GM18511 (cell line): ENCODE measurements at regions not wholly inside any gene's neighbourhood (a gene's known extent, or its start where the extent isn't known, plus 50 kb on each side); places are given as distances from the start of the nearest gene placed in this dataset.
"Not testable (repeated sequence)": the region's sequence is repeated elsewhere in the genome, so short reads cannot be mapped to it uniquely, and the experiment has no call there.

Experiments used
- ATAC-seq: cut with Tn5 transposase; IDR thresholded peaks from one replicate; pipeline ENCODE4 v1.9.1; 2021; ENCODE audit warnings: mild to moderate bottlenecking, moderate library complexity; ENCODE audit not compliant: unreplicated experiment

DNA sequence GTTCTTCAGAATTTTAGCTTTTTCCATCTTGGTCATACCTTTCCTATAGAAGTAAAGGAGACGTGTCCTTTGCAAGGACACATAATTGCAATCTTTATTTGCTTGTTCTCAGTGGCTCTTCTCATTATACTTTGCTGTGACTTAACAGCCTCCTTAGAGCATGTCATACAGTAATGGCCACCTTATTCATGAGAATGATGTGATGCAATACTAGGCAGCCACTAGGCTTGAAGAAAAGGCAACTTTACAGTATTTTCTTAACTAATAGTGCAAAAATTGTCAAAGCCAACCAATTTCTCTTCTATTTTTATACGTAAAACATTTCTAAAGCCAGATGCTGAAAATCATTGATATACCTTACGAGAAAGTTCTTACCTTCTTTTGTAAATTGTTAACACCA, 1296.8 kb upstream of the EYS start:
- no peak for ATAC-seq

DNA sequence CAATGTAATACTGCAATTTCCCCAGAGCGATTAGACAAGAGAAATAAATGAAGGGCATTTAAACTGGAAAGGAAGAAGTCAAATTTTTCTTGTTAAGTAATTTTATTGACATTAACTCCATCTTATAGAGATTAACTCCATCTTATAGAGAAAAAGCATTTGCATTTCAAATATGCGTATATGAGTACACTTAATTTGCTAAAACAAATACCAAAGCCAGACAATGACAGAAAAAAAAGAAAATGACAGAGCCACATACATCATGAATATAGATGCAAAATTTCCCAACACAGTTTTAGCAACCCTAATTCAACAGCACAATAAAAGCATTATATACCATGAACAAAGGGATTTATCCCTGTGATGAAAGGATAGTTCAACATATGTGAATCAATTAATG, 1293.1 kb upstream of the EYS start:
- ATAC-seq: no peak

DNA sequence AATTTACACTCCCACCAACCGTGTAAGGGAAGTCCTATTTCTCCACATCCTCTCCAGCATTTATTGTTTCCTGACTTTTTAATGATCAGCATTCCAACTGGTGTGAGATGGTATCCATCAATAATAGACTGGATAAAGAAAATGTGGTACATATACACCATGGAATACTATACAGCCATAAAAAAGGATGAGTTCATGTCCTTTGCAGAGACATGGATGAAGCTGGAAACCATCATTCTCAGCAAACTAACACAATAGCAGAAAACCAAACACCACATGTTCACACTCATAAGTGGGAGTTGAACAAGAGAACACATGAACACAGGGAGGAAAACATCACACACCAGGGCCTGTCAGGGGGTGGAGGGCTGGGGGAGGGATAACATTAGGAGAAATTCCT, 1290.6 kb upstream of the EYS start:
- not testable (repeated sequence) for ATAC-seq

DNA sequence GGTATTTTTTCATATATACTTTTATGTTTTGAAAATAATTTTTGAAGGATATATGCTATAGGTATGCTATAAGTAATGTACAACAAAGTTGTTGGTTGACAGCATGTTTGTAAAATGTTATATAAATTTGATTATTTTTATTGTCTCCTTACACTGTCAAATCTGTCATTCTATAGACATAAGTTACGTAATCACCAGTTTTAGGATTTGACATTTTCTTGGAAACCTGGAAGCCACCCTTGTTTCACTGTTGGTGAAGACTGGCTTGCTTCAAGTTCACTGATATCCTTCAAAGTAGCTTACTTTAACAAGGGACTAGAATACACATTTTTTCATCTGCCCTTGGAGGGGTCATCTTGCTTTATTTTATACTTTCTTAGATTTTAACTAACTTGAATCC, 1288.6 kb upstream of the EYS start:
- ATAC-seq: no peak

DNA sequence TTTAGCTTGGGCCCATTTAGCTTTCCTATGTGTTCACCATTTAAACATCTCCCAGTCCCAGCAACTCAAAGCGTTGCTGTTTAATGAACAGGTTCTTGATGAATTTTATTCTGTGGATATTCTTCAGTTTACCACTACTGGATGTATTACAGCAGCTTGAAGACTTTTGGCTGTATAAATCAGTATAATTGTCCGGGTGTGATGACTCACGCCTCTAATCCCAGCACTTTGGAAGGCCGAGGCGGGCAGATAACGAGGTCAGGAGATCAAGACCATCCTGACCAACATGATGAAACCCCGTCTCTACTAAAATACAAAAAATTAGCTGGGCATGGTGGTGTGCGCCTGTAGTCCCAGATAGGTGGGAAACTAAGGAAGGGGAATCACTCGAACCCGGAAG, 1286.7 kb upstream of the EYS start:
- ATAC-seq: not testable (repeated sequence)

DNA sequence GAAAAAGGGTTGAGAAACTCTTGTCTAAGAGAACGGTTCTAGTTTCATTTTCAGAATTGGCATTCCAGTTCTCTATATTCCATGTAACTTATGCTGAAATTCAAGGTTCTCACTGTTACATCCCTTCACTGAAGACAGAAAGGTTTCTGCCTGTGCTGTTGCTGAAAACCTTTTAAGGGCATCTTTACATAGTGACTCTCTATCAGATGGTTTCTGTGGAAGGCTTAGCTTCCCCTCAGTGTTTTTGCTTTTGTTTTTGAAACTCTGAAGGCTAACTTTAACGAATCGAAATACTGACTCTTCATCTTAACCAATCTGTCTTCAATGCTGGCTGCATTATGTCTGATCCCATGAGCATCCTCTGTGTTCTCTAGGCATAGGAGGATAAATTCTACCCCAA, 1286.2 kb upstream of the EYS start:
- no peak for ATAC-seq

DNA sequence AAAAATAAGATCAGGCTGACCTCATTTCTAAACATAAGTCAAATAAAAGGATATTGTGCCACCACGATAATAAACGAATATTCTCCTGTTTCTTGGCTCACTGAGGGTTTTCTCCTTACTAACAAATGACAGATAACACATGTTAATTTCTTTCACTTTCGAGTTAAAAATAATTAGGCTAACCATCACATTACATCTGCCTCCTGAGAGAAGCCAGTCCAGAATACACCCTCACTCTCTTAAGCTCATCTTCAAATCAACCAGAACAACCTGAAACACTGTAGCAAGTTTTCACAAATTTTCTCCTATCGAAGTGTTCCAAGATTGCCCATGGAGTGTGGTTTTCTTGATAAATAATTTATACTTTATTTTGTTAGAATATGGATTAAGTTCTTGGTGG, 1285.6 kb upstream of the EYS start:
- no peak for ATAC-seq

DNA sequence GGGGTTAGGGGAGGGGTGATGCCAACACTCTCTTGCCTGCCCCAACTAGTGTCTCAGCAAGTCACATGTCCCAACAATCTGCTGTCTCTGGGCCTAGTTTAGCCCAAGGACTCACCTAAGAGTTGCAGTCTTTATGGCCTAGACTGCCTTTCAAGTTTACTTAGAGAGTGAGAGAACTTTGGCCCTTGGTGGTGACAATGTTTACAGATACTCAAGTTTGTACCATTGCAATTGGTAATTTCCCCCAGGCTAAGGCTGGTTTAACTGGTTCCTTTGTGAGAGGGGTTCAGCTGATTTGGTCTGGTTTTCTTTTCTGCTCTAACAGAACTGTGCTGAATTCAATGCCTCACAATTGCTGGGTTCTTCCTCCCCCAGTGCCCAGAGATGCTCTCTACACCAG, 1279.9 kb upstream of the EYS start:
- ATAC-seq: no peak

DNA sequence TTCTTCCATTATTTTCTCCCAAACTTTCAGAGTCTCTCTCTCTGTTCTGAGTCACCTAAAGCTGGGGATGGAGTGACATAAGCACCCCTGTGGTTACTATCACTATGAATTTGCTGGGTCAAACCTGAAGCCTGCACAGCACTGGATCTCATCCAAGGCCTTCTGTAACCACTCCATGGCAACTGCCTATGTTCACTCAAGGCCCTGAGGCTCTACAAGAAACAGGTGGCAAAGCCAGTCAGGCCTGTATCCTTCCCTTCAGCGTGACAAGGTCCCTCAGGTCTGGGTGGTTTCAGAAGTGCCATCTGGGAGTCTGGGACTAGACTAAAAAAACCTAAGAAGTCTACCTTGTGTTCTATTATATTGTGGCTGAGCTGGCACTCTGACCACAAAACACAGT, 1278.8 kb upstream of the EYS start:
- ATAC-seq: no peak

DNA sequence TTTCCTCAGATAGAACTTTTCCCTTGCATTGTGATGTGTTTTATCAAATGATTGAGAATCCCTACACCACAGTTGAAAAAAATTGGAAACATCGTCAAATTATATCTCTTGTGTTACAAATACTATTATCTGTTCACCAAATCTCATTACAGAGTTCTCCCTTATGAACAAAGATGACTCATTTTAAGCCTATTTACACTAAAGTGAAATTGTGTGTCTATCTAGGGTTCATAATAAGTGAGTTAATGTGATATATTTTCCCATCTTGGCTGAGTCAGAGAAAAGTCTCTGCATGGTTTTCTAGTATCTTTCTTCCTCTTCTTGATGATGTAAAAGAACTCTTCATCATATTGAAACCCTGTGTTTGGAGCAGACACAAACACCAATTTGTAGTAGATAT, 1263.3 kb upstream of the EYS start:
- ATAC-seq: no peak

DNA sequence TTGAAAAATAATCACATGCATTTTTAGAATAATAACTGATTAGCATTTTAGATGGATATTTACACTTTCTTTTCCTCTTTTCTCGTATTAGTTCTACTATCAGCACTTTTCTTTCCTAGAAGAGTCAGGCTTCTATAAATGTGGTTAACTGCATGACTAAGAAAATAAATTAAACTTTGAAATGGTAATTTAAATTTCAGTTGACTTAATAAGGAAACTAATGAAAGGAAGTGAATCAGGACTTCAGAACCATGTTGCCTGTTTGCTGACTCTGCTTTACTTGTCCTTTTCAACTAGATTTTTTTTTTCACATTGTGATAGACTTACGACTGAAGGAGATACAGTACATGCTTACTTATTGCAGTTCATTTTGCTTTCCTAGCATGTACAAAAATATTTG, 1258.2 kb upstream of the EYS start:
- ATAC-seq: no peak

DNA sequence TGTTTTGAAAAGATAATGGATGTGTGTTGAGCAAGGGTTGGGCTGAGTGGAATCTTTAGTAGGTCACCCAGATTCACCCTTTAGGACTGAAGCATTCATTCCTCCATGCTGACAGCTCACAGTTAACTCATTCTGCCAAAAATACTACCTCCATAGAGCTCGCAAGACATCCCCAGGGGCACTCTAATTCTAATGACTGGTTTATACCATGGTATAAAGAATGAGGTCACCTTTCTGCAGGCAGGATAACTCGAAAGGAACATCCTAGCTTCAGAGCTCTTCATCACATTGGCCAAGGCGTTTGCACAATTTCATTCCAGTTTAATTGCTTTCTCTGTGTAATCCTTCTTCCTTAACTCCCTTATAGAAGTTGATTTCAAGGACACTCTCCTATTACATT, 1257.2 kb upstream of the EYS start:
- ATAC-seq: no peak

DNA sequence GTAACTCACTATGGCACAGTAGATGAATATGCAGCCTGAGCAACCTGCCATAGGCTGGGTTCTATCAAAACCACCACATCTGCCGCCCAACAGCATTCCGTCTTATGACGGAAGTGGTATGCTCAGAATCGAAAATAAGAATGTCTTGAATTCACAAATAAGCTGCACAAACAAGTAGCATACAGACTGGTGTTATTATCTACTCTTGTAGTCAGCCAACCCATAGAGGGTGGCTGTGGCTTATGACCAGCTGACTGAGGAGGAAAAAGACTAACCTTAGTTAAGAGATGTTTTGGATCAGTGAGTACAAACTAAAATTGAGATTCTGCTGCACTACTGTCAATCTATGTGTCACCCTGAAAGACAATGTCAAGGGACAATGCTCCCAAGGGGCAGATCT, 1255.1 kb upstream of the EYS start:
- ATAC-seq: no peak

DNA sequence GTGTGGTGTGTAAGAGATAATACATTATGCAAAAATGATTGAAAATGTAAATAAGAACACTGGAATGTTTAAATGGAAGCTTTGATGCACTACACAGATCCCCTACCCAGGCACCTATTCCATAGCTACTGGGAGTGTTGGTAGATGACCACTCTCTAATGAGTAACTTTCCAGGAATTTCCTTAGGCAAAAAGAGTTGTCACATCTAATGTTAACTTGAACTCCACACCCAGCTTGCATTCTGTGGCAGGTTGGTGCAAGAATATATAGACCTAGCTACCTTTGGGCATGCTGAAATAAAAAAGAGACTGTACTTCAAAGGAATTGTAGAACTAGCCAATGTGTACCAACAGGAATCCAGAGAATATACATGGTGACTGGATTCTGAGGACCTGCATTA, 1254.2 kb upstream of the EYS start:
- ATAC-seq: no peak

DNA sequence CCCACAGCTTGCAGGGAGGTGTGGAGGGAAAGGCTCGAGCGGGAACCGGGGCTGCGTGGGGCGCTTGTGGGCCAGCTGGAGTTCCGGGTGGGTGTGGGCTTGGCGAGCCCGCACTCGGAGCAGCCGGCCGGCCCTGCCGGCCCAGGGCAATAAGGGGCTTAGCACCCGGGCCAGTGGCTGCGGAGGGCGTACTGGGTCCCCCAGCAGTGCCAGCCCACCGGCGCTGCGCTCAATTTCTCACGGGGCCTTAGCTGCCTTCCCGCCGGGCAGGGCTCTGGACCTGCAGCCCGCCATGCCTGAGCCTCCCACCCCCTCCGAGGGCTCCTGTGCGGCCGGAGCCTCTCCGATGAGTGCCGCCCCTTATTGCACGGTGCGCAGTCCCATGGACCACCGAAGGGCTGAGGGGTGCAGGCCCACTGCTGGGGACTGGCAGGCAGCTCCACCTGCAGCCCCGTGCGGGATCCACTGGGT, 1242.2 kb upstream of the EYS start:
- ATAC-seq: no peak

DNA sequence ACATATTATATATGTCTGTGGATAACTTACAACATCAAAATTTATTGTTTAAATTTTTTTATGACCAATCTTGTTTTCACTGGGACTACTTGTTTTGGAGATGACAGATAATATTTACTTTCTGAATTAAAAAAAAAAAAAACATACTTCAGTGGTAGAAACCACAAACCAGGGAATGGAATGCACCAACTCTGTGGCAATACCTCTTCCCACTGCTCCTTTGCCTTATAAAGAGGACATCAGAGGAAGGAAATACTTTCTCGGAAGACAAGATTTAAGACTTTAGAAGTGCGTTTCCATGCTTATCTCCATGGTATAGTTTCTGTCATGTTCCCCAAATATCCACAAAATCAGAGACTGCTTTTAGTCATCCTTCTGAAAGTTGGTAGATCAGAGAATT, 1241.1 kb upstream of the EYS start:
- ATAC-seq: no peak

DNA sequence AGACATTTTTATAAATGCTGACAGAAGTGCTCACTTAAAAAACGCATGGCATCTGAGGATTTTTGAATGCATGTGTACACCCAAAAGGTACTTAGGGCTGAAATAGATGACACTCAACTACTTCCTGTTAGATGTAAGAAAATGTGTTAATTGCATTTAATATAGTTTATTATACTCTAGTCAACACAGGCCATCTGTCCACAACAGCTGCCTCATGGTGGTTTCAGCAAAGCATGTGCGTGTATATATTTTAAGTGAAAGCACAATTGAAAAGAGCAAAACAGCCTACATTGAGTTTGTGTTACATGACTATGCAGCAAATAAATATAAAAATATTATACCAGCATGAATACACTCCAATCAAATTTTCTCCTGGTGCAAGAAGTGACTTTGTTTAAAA, 1233.0 kb upstream of the EYS start:
- no peak for ATAC-seq

DNA sequence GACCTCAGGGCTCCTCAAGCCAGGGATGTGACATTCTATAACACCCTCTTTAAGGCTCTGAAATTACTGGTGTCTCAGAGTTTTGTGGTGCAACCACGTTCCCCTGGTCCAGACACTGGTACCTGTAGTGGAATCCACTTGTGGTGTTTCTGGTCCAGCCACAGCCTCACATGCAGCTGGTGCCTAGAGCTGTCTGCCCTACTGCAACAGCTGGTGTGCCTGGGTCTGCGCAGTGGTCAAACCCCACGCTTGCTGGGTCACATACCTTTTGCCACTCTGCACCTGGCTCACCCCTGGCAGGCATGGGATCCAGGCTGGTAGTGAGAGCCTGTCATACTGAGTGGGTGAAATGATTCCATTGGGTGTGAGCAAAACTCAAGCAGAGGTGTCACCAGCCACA, 1230.2 kb upstream of the EYS start:
- ATAC-seq: no peak

DNA sequence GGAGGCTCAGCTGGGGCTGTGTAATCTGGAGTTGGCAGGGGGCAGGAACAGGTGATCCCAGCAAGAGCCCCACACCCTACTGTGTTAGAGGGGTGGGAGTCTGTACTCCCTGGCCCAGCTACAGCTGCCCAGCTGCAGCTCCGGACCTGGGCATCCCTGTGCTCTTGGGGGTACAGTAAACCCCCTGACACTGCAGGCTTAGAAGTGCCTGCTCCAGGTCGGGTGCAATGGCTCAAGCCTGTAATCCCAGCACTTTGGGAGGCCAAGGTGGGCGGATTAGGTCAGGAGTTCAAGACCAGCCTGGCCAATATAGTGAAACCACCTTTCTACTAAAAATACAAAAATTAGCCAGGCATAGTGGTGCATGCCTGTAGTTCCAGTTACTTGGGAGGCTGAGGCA, 1228.6 kb upstream of the EYS start:
- ATAC-seq: no peak

DNA sequence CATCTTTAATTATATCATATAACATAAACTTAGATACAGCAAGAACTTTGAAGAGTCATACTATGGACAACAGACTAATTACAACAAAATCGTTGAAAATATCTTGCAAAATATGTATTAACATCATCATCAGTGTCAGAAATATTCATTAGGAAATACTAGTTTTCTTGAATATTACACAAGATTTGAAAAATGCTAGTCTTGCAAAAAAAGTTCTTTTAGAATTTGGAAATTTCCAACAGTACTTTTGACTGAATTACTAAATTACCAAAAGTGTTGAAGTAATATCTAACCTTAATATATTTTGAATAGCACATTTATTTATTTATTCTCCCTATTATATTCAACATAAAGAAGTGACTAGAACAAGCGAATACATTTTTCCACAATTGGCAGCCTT, 1224.8 kb upstream of the EYS start:
- ATAC-seq: no peak

DNA sequence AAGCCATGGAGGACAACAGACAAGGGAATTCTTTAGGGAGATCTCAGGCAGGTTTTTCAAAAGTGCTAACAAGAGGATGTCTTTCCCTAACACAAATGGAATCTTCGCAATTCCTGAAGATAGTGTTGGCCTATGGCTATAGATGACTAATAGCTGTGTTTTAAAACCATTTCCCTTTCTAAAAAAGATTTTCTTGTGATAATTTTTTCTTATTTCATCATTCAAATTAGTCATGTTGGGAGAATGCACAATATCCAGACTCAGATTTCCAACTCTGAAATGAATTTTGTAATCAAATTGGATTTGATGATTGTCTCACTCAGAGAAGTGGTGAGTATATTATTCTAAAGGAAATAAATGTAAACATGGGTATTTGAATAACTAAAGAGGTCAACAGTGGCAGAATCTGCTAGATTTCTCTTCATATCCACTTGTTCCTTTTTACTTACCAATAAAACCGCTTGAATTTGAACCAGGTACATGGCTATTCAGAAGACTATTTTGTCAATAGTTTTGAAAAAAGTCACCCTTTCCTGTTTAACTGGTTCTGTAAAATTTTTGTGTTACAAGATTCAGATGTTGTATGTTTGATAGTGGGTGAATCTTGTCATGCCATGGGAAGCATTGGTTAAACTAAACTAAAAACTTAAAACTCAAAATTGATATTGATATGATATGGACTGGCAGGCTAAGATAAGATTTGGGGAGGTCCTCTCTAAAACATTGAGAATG, 1223.7 kb upstream of the EYS start:
- no peak for ATAC-seq

DNA sequence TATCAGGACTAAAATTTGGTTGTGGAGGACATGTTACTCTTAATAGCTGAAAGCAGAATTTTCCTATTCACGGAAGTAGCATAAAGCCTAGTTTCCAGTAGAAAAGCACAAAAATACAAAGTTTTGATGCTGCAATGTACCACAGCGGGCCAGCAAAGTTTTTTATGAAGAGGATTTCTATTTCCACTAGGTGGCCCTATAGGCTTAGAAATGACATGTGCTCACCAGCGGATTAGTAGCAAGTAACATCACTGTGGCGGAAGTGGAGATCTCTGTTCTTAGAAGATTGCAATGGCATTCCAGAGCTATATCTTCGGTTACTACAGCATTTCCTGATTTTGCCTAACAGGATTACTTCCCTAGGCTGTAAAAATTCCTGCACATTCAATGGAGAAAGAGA, 1219.0 kb upstream of the EYS start:
- no peak for ATAC-seq

DNA sequence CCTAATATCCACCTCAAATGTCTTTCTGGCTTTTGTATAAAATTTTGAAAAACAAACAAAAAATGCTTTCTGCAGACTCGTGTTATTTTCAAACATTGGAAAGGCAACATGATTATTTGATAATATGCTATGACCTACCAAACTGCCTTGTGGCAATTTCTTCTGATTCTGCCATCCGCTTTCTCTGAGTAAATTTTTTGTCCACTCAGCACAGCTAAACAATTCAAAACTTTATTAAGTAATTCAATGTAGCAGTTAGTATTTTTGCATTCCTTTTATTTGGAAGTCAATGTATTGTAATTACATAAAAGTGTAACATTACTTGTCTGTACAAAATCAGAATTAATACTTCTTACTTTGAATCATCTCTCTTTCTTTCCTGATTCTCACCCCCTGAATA, 1206.6 kb upstream of the EYS start:
- no peak for ATAC-seq
